ENCODE measurements at regions not wholly inside any gene's neighbourhood (a gene's known extent, or its start where the extent isn't known, plus 50 kb on each side); places are given as distances from the start of the nearest gene placed in this dataset.

DNA sequence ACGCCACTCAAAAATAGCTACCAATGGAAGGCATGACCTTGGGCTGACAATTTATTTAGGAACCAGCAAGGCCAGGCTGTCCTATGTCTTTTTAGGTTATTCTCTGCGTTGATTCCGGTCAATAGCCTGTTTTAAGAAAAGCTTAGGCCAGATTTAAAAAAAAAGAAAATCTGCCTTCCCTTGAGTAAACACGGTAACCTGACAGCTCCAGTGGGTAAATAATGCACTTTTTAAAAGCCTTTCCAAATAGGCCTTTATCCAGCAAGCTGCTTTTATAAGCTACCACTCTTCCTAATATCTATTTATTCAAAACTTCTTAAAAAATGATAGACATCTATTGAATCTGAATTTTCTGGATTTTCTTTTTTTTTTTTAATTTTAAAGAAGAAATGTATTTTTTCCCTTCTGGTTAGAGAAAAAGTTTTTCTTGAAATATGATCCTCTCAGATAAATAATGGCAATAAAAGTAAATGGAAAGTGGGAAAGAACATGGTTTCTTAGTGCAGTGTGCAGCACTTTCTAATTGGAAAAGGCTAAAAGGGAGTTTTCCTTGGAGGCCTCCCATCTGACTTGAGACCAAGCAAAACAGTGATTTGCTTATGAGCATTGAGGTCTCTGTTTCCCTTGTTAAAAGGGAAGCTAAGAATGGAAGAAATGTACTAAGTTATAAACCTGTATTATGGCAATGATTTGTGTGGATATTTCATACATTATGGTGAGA, 281.0 kb upstream of the RUNX1 start:
- no peaks in the 10 kb centered on the region for H3K36me3 Mint-ChIP-seq
- Histone ChIP-seq H3K4me3 (ENCODE audit: low read length) (no peak overlapping the region), H3K9me3 (ENCODE audit: control insufficient read depth, insufficient read depth, low read length) (no peaks in the 10 kb centered on the region), H3K27me3 (ENCODE audit: control insufficient read depth, insufficient read depth, low read length) (no peaks in the 10 kb centered on the region), H3K4me1 (ENCODE audit: control insufficient read depth, insufficient read depth, low read length) (no peaks in the 10 kb centered on the region), H3K36me3 (ENCODE audit: control insufficient read depth, insufficient read depth, low read length) (no peaks in the 10 kb centered on the region), H3K27ac (ENCODE audit: low read length) (no peak overlapping the region)
- intact Hi-C loops (cut with micrococcal nuclease): no loop called here
- H3K9me3 Mint-ChIP-seq: no peaks in the 10 kb centered on the region
- peaks cover 17 to 28% of the 10 kb centered on the region in 2 donors for H3K27me3 Mint-ChIP-seq (ENCODE audit: low read depth in 2 of 2)
- TF ChIP-seq, protein P1, sequence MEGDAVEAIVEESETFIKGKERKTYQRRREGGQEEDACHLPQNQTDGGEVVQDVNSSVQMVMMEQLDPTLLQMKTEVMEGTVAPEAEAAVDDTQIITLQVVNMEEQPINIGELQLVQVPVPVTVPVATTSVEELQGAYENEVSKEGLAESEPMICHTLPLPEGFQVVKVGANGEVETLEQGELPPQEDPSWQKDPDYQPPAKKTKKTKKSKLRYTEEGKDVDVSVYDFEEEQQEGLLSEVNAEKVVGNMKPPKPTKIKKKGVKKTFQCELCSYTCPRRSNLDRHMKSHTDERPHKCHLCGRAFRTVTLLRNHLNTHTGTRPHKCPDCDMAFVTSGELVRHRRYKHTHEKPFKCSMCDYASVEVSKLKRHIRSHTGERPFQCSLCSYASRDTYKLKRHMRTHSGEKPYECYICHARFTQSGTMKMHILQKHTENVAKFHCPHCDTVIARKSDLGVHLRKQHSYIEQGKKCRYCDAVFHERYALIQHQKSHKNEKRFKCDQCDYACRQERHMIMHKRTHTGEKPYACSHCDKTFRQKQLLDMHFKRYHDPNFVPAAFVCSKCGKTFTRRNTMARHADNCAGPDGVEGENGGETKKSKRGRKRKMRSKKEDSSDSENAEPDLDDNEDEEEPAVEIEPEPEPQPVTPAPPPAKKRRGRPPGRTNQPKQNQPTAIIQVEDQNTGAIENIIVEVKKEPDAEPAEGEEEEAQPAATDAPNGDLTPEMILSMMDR (IDR thresholded peaks at IDR 0.05): no peak
- H3K4me1 Mint-ChIP-seq: peaks cover 0 to 5% of the 10 kb centered on the region in 2 donors
- ATAC-seq (no peak), DNase-seq (no peak)
- 96% methylated on average over 4 of the region's 4 CpGs for WGBS (ENCODE audit: insufficient coverage)
- no peak overlapping the region for H3K4me3 Mint-ChIP-seq
- H3K27ac Mint-ChIP-seq: no peak overlapping the region

DNA sequence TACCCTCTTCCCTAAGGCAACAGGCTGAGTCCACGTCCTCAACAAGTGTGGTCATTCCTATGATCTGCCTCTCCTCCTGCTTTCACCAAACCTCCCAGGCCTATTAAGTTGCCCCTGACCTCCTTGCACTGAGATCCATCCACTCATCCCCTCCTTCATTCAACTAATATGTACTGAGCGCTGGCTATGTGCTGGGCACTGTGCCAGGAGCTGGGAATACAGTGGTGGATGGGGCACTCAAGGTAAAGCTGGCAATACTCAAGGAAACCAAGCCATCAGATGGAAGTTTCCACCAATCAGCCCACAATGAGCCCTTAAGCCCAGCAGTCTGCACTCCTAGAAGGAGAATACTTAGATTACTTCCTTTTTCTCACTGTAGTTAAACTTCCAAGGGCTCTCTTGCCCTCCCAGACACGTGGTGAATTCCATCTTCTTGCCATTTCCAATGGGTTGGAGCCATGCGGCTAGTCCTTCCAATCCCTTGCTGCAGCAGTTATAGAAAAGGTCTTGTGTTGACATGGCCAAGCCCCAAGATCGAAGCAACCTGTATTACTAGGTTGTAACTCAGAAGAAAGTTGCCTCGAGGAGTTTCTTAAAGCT, 279.9 kb upstream of the RUNX1 start:
- Mint-ChIP-seq H3K27me3 (ENCODE audit: low read depth in 2 of 2) (peaks cover 17 to 23% of the 10 kb centered on the region in 2 donors), H3K27ac (no peak overlapping the region), H3K4me3 (no peak overlapping the region), H3K4me1 (no peaks in the 10 kb centered on the region), H3K9me3 (no peaks in the 10 kb centered on the region), H3K36me3 (no peaks in the 10 kb centered on the region)
- H3K36me3 ChIP-seq (ENCODE audit: control insufficient read depth, insufficient read depth, low read length): no peaks in the 10 kb centered on the region
- DNase-seq: no peak
- no peaks in the 10 kb centered on the region for H3K4me1 ChIP-seq (ENCODE audit: control insufficient read depth, insufficient read depth, low read length)
- intact Hi-C loops (cut with micrococcal nuclease): no loop called here
- no peak for ATAC-seq
- no peaks in the 10 kb centered on the region for H3K9me3 ChIP-seq (ENCODE audit: control insufficient read depth, insufficient read depth, low read length)
- 85% methylated on average over 6 of the region's 6 CpGs for WGBS (ENCODE audit: insufficient coverage)
- H3K27me3 ChIP-seq (ENCODE audit: control insufficient read depth, insufficient read depth, low read length): no peaks in the 10 kb centered on the region
- no peak overlapping the region for H3K27ac ChIP-seq (ENCODE audit: low read length)
- H3K4me3 ChIP-seq (ENCODE audit: low read length): no peak overlapping the region
- TF ChIP-seq, protein P1 (IDR thresholded peaks at IDR 0.05): no peak

DNA sequence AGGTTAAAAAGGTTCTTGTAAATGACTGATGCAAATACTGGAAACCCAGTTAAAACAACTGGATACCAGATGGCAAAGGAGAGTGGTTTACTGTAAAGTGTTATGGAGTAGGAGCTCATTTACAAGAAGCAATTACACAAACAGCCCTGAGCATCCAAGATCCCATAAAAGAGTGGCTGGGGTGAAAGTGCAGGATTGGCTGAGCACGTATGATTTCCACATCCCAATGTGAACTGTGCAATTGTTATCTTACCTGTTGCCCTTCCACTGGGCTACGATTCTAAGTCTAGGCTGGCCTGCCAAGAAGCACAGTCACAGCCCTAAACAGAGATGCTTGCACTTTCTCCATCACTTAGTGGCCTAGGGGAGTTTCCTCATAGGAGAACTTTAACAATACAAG, 277.6 kb upstream of the RUNX1 start:
- no peak overlapping the region for H3K27ac Mint-ChIP-seq
- 93% methylated on average over 2 of the region's 2 CpGs for WGBS (ENCODE audit: insufficient coverage)
- Histone ChIP-seq H3K27me3 (ENCODE audit: control insufficient read depth, insufficient read depth, low read length) (no peaks in the 10 kb centered on the region), H3K9me3 (ENCODE audit: control insufficient read depth, insufficient read depth, low read length) (no peaks in the 10 kb centered on the region), H3K4me3 (ENCODE audit: low read length) (no peak overlapping the region), H3K27ac (ENCODE audit: low read length) (no peak overlapping the region), H3K36me3 (ENCODE audit: control insufficient read depth, insufficient read depth, low read length) (no peaks in the 10 kb centered on the region), H3K4me1 (ENCODE audit: control insufficient read depth, insufficient read depth, low read length) (no peaks in the 10 kb centered on the region)
- no peaks in the 10 kb centered on the region for H3K4me1 Mint-ChIP-seq
- no peaks in the 10 kb centered on the region for H3K36me3 Mint-ChIP-seq
- peaks cover 11 to 19% of the 10 kb centered on the region in 2 donors for H3K27me3 Mint-ChIP-seq (ENCODE audit: low read depth in 2 of 2)
- H3K4me3 Mint-ChIP-seq: no peak overlapping the region
- no peaks in the 10 kb centered on the region for H3K9me3 Mint-ChIP-seq
- intact Hi-C loops (cut with micrococcal nuclease): no loop called here
- TF ChIP-seq, protein P1 (IDR thresholded peaks at IDR 0.05): no peak
- no peak for ATAC-seq
- no peak for DNase-seq

All from natural killer cell (primary cell).